Spinal cord (tissue), 9 donors: ENCODE measurements at regions not wholly inside any gene's neighbourhood (a gene's known extent, or its start where the extent isn't known, plus 50 kb on each side); places are given as distances from the start of the nearest gene placed in this dataset.

Source experiments
- DNase-seq, 6 donors: peaks; one replicate each; pipeline versions ENCODE4 v3.0.0 to v3.0.0-alpha.2; 2013 to 2015; ENCODE audit warnings: low spot score in 6 of 6, low read depth in 4 of 6
- H3K27ac ChIP-seq: one replicate; pipeline ENCODE4 v1.5.1; 2013; ENCODE audit warnings: low read depth, low read length, control low read depth
- H3K27me3 ChIP-seq: one replicate; pipeline ENCODE4 v1.6.1; 2013; ENCODE audit warnings: low read length; ENCODE audit not compliant: control insufficient read depth, insufficient read depth
- H3K36me3 ChIP-seq: one replicate; pipeline ENCODE4 v1.6.1; 2013; ENCODE audit warnings: low read length; ENCODE audit not compliant: control insufficient read depth, insufficient read depth
- H3K4me1 ChIP-seq: one replicate; pipeline ENCODE4 v1.6.1; 2013; ENCODE audit warnings: low read length; ENCODE audit not compliant: control insufficient read depth, insufficient read depth
- H3K4me3 ChIP-seq: one replicate; pipeline ENCODE4 v1.5.1; 2013; ENCODE audit warnings: low read depth, low read length, control low read depth
- H3K9me3 ChIP-seq: one replicate; pipeline ENCODE4 v1.6.1; 2013; ENCODE audit warnings: low read length; ENCODE audit not compliant: control insufficient read depth, insufficient read depth
- WGBS: methylation state at CpG from one replicate; pipeline ENCODE4 v1.1.5; 2013; ENCODE audit warnings: missing lambda C conversion rate; ENCODE audit not compliant: insufficient coverage; 5-methylcytosine and 5-hydroxymethylcytosine counted together
- donor health status: healthy.

- no peak for DNase-seq
- WGBS: 96% methylated on average over 3 of the region's 3 CpGs
- Histone ChIP-seq H3K27ac (no peak overlapping the region), H3K4me1 (no peaks in the 10 kb centered on the region), H3K27me3 (no peaks in the 10 kb centered on the region), H3K9me3 (peaks cover 3% of the 10 kb centered on the region), H3K4me3 (no peak overlapping the region), H3K36me3 (no peaks in the 10 kb centered on the region)
These were observed 180.3 kb downstream of the TMEM182 start for GRCh38 chr2:102942107-102942506.

- WGBS: 67% methylated on average over 1 of the region's 2 CpGs
- Histone ChIP-seq H3K27me3 (no peaks in the 10 kb centered on the region), H3K4me3 (no peak overlapping the region), H3K4me1 (no peaks in the 10 kb centered on the region), H3K27ac (no peak overlapping the region), H3K36me3 (no peaks in the 10 kb centered on the region), H3K9me3 (peaks cover 3% of the 10 kb centered on the region)
- no peak for DNase-seq
These were observed 181.4 kb downstream of the TMEM182 start for GRCh38 chr2:102943251-102943650.

GRCh38 chr2:102950371-102950946 is 188.6 kb downstream of the TMEM182 start:
- Histone ChIP-seq H3K27me3 (no peaks in the 10 kb centered on the region), H3K9me3 (no peaks in the 10 kb centered on the region), H3K4me1 (no peaks in the 10 kb centered on the region), H3K4me3 (no peak overlapping the region), H3K27ac (no peak overlapping the region), H3K36me3 (no peaks in the 10 kb centered on the region)
- 73% methylated on average over 2 of the region's 3 CpGs for WGBS
- DNase-seq: no peak

GRCh38 chr2:102951249-102951648 is 189.4 kb downstream of the TMEM182 start:
- Histone ChIP-seq H3K4me3 (no peak overlapping the region), H3K27me3 (no peaks in the 10 kb centered on the region), H3K9me3 (no peaks in the 10 kb centered on the region), H3K27ac (no peak overlapping the region), H3K36me3 (no peaks in the 10 kb centered on the region), H3K4me1 (no peaks in the 10 kb centered on the region)
- DNase-seq: no peak
- WGBS: no CpG with 5 or more reads among the region's 3 CpGs

GRCh38 chr2:102967451-102967850 is 205.6 kb downstream of the TMEM182 start:
- Histone ChIP-seq H3K36me3 (no peaks in the 10 kb centered on the region), H3K27ac (no peak overlapping the region), H3K9me3 (no peaks in the 10 kb centered on the region), H3K27me3 (no peaks in the 10 kb centered on the region), H3K4me3 (no peak overlapping the region), H3K4me1 (no peaks in the 10 kb centered on the region)
- peak in 1 of 6 donors; percentile 23 for DNase-seq
- WGBS: 90% methylated on average over 4 of the region's 4 CpGs

GRCh38 chr2:102968375-102968774 is 206.5 kb downstream of the TMEM182 start:
- no peaks in the 10 kb centered on the region for H3K9me3 ChIP-seq
- WGBS: 94% methylated on average over 3 of the region's 6 CpGs
- no peaks in the 10 kb centered on the region for H3K36me3 ChIP-seq
- no peak overlapping the region for H3K27ac ChIP-seq
- no peak overlapping the region for H3K4me3 ChIP-seq
- H3K4me1 ChIP-seq: no peaks in the 10 kb centered on the region
- DNase-seq: no peak
- no peaks in the 10 kb centered on the region for H3K27me3 ChIP-seq

- WGBS: no CpG with 5 or more reads among the region's 6 CpGs
- peak in 1 of 6 donors; percentile 19 for DNase-seq
- Histone ChIP-seq H3K4me1 (no peaks in the 10 kb centered on the region), H3K9me3 (no peaks in the 10 kb centered on the region), H3K4me3 (no peak overlapping the region), H3K27me3 (no peaks in the 10 kb centered on the region), H3K27ac (no peak overlapping the region), H3K36me3 (no peaks in the 10 kb centered on the region)
These were observed 209.9 kb downstream of the TMEM182 start for GRCh38 chr2:102971701-102972100.

- peak; percentile 22 to 92 (median 46) for DNase-seq
- no peaks in the 10 kb centered on the region for H3K4me1 ChIP-seq
- WGBS: 18% methylated on average over 3 of the region's 8 CpGs
- H3K27ac ChIP-seq: no peak overlapping the region
- no peak overlapping the region for H3K4me3 ChIP-seq
- no peaks in the 10 kb centered on the region for H3K9me3 ChIP-seq
- no peaks in the 10 kb centered on the region for H3K36me3 ChIP-seq
- no peaks in the 10 kb centered on the region for H3K27me3 ChIP-seq
These were observed 214.5 kb downstream of the TMEM182 start for GRCh38 chr2:102975996-102976975.

GRCh38 chr2:102977426-102978090 is 215.7 kb downstream of the TMEM182 start:
- Histone ChIP-seq H3K4me1 (no peaks in the 10 kb centered on the region), H3K36me3 (no peaks in the 10 kb centered on the region), H3K27me3 (no peaks in the 10 kb centered on the region), H3K9me3 (no peaks in the 10 kb centered on the region), H3K27ac (no peak overlapping the region), H3K4me3 (no peak overlapping the region)
- WGBS: no CpG with 5 or more reads among the region's 2 CpGs
- DNase-seq: peak in 1 of 6 donors; percentile 30
